ENCODE measurements at regions not wholly inside any gene's neighbourhood (a gene's known extent, or its start where the extent isn't known, plus 50 kb on each side); places are given as distances from the start of the nearest gene placed in this dataset.

DNA sequence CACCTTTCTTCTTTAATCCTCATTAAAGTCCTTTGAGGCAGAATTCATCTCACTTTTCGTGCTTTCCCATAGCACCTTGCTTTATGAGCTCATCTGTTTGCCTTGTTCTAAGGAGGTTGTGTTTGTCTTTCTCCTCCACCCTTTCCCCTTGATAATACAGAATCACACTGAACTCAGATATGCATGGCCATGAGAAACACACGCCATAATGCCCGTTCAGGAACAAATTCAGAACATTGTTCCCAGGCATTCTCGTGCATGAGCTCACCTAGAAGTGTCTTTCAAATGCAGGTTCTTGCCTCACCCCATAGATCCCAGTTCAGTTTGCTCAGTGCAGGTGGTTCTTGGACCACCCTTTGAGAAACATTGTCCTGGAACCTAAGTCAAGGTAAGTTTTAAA, 71.1 kb downstream of the TMEM114 start:
- DNase-seq (ENCODE audit: low spot score): no peak
- intact Hi-C loops (cut with DNase I): no loop called here

DNA sequence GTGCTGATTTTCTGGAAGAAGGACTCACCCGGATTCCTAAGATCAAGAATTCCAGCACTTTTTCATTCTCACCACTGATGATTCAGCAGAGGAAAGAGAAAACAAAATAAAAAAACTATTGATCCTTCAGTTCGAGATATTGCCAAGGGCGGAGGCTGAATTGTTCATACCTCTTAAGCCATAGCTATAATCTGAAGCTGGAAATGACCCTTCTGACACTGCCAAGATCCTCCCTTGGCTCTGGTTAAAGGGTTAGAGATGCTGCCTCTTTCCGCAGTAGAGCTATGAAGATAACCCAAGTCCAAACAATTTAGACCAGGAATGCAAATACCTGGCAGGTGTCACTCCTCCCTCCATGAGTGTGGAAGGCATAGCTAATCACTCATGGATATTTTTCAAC, 73.0 kb downstream of the TMEM114 start:
- DNase-seq (ENCODE audit: low spot score): no peak
- intact Hi-C loops (cut with DNase I): no loop called here

DNA sequence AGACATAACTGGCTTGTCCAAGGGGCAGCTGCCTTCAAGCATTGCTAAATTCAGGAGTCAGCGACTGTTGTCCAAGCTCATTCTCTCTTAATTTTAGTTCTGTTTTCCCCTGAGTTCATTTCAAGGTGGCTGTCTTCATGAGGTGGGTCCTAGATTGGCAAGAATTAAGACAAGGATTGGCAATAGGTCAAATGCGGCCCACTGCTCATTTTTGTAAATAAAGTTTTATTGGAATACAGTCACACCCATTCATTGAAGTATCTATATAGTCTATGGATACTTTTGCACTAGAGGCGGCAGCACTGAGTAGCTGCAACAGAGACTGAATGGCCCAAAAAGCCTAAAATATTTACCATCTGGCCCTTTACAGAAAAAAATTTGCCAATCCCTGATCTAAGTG, 73.8 kb downstream of the TMEM114 start:
- no peak for DNase-seq (ENCODE audit: low spot score)
- intact Hi-C loops (cut with DNase I): no loop called here

DNA sequence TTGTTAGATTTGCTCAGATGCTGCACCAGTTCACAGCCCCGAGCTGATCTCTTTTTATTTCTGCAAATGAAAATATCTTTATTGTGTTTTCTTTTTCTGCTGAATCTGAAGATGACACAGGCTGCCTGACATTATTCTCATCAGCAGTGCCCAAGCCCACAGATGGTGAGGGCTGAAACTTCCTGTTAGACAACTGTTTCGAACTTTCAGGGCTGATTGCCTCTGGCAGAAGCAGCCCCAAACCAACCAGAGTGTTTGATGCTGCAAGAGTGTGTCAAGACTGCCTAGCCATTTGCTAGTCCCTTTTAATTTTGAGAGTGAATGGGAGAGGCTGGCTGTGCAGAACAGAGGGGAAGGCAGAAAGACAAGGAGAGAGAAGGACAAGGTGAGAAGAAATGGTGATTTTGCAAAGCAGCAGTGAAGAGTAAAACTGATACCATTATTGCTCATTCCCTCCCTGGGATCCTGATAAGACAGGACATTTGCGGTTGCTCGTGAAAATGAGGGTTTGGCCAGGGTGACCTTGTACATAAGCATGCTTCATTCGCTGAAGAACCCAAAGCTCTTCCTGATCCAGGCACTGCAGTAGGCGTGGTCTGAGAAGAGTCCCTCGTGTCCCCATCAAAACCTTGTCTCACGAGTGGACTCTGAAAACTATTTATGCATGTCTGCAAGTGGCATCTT, 77.2 kb downstream of the TMEM114 start:
- DNase-seq (ENCODE audit: low spot score): no peak
- intact Hi-C loops (cut with DNase I): no loop called here

DNA sequence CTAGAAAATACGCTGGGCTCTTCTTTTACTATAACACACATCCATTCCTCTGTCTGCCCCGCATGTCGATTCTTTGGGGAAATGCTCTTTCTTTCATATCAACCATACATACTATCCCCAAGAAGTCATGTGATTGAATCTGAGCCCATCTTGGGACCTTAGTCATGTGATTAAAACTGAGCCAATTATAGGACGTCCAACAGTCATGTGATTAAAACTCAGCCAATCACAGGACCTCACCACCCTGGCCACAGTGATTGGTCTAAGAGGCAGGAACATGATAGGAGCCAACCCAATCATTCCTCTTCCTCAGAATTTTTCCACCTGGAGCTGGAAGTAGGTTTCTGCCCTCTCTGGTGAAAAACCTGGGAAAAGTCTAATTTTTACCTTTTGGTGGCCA, 78.8 kb downstream of the TMEM114 start:
- no peak for DNase-seq (ENCODE audit: low spot score)
- intact Hi-C loops (cut with DNase I): no loop called here

DNA sequence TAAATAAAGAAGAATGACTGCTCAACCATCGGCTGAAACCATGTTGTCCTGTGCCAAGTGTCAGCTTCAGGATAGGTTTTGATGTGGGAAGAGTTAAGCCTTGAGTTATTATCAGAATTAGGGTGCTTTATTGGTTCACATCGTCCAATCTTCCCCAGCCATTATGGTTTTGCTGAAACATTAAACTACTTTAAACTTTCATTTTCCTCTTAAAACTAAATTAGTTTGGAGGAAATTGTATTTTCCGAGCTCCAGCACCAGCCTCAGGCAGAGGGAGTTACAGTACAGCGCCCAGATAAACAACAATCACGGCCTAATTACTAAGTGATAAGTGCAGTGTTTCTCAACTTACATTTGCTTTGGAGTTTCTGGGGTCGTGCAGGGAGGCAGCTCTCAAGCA, 80.2 kb downstream of the TMEM114 start:
- no peak for DNase-seq (ENCODE audit: low spot score)
- intact Hi-C loops (cut with DNase I): no loop called here

DNA sequence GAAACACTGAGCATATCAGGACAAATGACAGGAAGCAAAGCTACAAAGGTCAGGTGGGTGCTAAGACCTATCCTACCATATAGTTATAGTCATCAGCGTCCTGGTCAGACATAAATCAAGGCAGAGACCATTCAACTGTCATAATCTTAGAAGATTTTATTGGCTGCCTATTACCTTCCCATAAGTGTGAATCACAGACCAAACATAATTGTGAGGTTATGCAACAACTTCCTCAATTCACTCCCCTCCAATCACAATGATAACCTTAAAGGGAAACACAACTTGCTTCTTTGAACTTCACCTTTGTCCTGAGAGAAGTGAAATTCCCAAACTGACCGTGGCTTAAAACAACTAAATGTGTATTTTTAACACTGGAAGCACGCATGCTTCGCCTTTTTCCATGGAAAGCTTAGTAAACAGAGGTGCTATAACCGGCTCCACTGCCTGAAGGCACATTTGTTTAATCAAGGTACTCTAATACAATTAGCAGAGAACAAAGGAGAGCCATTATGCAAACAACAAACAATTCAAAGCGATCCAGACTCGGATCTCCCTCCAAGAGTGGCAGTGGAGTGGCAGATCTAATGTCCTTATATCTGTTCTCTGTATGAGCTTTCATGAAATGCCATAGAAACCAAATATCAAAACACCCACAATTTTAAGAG, 84.9 kb downstream of the TMEM114 start:
- intact Hi-C loops (cut with DNase I): no loop called here
- DNase-seq (ENCODE audit: low spot score): no peak

DNA sequence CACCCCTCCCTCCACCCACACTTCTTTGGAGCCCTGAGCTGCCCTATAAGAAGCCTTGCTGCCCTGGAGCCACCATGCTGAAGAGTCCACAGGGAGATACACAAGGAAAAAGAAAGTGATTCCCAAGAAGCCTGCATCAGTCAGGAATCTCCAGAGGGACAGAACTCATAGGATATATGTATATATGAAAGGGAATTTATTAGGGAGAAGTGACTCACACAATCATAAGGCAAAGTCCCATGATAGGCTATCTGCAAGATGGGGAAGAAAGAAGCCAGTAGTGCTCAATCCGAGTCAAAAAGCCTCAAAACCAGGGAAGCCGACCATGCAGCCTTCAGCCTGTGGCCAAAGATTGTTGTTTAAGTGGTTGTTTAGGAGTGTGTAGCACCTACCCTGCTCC, 87.9 kb downstream of the TMEM114 start:
- intact Hi-C loops (cut with DNase I): no loop called here
- DNase-seq (ENCODE audit: low spot score): no peak

DNA sequence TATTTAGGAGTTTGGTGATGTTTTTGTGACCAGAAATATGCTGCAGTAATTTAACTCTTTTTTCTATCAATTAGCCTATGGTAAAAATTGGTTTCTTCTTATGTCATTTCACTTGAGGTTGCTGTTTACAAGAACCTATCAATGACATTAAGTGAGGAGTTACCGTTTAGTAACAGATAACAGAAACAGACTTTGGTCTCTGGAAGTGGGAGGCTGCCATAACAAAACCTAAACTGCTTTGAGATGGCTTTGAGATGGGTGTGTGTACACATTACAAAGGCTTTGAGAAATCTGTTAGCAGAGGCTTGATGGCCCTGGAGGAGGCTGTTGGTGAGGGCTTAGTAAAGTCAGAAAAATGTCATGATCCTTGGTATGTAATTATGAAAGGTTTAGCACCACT, 90.0 kb downstream of the TMEM114 start:
- DNase-seq (ENCODE audit: low spot score): no peak
- intact Hi-C loops (cut with DNase I): no loop called here

DNA sequence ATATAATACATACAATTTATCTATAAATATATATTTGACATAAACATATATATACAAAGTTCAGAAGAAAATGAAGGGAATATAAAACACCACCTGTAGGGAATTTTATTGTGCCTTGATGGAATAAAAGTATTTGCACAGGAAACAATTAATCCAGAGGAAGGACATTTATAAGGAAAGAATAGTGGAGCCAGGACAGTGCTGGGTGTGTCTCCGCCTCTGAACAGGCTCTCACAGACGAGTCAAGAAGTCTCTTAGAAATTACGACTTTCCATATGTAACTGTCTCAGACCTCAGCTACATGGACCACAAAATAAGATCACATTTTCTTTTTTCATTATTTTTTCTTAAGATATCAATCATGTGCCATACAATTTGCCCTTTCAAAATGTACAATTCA, 93.9 kb downstream of the TMEM114 start:
- intact Hi-C loops (cut with DNase I): no loop called here

DNA sequence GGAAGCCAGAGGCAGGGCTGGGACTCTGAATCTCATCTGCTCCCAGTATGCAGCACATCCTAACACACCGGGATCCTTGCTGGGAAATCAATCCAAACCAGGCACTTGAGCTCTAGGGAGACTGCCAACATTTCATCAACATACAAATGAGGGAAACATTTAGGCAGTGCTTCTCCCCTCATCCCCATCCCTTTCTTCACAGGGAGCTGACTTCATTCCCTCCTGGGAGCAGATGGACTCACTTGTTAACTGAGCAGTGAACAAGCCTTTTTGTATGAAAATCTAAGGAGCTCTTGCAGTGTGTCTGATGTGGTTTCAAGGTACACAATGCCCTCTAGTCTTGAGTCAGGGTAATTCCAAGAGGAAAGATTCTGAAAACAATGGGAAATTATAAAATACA, 96.3 kb downstream of the TMEM114 start:
- intact Hi-C loops (cut with DNase I): no loop called here
- no peak for DNase-seq (ENCODE audit: low spot score)

More for the DNA sequence above, 93.9 kb downstream of the TMEM114 start:
- no peak for DNase-seq (ENCODE audit: low spot score)

DNA sequence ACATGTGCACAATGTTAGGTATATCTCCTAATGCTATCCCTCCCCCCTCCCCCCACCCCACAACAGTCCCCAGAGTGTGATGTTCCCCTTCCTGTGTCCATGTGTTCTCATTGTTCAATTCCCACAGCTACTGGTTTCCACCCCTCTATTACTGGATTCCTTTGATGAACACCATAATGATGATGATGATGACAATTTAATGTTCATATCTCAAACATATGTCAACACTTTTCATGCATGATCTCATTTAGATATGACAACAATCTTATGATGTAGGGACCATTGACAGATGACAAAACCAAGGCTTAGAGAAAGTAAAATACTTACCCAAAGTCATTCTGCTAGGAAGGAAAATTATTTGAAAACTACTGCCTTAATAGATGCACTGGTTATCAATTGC, 97.6 kb downstream of the TMEM114 start:
- no peak for DNase-seq (ENCODE audit: low spot score)
- intact Hi-C loops (cut with DNase I): no loop called here

DNA sequence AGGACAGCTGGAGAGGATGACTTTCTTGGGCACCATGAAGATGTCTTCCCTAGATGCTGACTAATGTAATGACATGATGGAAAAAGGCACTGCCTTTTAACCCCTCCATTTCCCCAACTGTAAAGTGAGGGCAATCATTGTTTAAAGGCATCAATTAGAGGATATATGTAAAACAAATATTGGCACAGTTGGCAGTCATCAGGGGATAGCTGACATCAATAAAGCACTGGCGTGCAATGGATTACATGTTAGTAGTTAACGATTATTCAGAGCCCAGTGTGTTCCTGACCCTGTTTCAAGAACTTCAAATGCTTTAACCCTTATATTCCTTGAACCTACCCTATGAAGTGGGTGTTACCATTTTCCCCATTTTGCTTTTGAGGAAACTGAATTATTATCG, 100.7 kb downstream of the TMEM114 start:
- intact Hi-C loops (cut with DNase I): no loop called here
- no peak for DNase-seq (ENCODE audit: low spot score)

DNA sequence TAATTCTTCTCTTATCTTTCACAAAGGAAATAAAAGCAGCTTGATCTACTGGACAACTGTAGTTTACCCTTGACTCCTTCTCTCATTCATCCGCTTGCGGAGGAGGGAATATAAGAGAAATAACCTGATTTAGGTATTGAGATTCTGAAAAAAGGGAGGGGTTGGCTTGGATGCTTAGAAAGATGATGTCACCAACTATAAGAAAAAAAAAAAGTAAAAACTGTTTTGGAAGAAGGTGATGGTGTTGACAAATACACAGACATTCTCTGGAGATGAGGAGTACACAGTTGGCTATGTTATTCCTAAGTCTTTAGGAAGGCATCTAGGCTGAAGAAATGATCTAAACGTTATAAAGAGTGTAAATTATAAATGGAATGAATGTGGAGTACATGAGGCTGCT, 103.3 kb downstream of the TMEM114 start:
- intact Hi-C loops (cut with DNase I): no loop called here

DNA sequence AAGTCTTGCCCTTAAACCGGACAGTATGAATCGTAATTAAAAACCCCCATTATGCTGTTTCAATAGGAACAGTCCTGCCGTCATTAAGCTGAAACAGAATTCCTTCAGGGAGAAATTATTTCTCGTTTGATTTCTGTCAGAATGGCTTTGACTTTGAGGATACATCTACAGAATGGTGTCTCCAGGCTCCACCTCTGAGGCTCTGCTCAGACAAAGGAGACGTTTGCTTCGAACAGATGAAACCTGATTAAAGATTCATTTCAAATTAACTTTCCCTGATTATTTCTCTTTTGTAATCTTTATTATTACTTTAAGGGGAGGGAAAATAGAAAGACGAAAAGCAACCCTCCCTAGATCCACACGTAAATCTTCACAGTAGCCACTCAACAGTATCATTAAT, 106.9 kb downstream of the TMEM114 start:
- intact Hi-C loops (cut with DNase I): no loop called here
- DNase-seq (ENCODE audit: low spot score): no peak

More for the DNA sequence above, 103.3 kb downstream of the TMEM114 start:
- DNase-seq (ENCODE audit: low spot score): no peak

DNA sequence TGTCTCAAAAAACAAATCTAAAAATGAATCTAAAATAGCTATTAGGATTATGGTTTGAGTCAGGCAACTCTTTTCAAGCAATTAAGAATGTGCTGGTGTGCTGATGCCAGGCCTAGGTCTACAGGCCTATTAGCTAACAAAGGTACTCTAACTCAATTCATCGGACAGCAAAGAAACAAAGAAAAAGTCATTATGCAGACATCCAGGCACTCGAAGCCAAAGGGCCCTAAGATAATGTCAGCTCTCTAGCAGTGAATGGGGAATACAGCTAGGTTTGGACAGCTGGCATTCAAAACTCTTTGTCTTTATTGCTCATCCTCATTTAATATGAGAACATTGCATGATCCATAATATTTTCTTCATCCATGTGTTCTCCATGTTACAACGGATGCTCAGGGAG, 108.5 kb downstream of the TMEM114 start:
- intact Hi-C loops (cut with DNase I): no loop called here

DNA sequence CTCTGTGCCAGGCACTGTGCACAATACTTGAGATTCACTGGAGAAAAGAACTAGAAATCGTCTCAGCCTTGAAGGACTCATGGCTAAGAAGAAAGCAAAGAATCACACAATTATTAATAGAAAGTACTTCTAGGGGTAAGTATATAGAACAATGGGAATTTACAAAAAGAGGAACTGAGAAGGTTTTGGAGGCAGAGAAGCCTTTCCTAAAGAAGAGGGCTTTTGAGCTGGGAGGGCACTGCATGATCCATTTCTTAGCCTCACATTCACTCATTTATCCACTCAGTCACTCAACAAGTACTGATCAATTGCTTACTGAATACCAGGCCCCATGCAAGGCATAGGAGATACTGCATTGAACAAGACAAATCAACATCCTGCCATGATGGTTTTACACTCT, 113.5 kb downstream of the TMEM114 start:
- no peak for DNase-seq (ENCODE audit: low spot score)
- intact Hi-C loops (cut with DNase I): no loop called here

More for the DNA sequence above, 108.5 kb downstream of the TMEM114 start:
- DNase-seq (ENCODE audit: low spot score): no peak

DNA sequence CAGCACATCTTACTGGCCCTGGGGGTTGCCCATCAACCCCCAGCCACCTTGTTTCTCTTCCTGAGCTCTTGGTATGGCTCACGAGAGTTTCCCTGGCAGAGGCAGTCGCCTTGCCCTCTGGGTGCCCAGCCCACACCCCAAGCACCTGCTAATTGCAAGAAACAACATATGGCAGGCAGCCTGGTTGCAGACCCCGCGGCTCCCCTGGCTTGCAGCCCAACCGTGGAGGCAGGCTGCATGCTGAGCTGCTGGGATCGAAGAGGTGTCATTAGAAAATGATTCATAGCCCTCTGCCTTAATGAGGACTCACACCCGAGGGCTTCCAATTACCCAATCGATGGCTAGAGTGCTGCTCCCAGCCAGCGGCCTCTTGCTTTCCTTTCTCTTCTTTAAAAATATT, 115.7 kb downstream of the TMEM114 start:
- DNase-seq (ENCODE audit: low spot score): no peak
- intact Hi-C loops (cut with DNase I): no loop called here

DNA sequence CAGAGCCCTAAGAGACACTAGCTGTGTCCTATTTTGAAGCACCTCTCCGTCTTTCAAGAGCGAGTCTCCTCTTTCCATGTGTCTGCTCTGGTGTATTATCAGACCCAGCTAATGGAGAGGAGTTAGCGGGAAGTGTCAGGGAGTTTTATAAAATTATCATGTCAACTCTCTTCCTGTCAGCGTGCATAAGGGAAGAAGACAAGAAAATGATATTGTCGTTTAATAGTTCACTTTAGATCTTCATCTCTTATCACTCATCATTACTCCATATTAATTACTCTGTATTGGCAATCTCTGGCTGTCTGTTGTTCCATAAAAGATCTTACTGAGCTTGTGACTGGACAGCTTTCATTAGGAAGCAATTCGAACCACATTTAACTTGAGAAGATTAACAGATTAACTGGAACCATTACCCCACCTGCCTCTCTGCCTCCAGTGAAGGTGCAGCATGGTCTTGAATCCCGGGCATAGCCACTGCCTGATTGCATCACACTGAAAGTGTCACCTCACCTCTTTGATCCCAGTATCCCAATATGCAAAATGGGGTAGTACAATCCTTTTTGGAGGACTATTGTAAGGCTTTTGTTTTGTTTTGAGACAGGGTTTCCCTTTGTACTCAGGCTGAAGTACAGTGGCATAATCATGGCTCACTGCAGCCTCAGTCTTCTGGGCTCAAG, 121.1 kb downstream of the TMEM114 start:
- intact Hi-C loops (cut with DNase I): no loop called here
- DNase-seq (ENCODE audit: low spot score): no peak

DNA sequence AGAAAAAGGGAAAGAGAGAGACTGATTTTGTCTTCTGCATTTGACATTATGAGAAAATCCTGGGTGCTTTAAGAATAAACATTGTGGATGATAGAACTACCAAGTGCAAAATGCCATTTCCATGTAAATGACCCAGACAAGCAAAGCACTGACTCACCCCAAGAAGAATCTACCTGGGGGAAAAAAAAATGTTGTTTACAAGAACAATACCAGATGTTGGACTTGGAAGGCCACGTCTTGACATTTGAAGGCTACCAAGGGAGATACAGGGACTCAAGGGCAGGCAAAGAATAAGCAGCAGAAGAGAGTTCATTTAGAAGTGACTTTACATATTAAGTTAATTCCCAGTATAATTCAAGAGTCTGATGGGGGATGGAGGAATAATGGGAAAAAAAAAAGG, 125.3 kb downstream of the TMEM114 start:
- intact Hi-C loops (cut with DNase I): no loop called here
- DNase-seq (ENCODE audit: low spot score): no peak

DNA sequence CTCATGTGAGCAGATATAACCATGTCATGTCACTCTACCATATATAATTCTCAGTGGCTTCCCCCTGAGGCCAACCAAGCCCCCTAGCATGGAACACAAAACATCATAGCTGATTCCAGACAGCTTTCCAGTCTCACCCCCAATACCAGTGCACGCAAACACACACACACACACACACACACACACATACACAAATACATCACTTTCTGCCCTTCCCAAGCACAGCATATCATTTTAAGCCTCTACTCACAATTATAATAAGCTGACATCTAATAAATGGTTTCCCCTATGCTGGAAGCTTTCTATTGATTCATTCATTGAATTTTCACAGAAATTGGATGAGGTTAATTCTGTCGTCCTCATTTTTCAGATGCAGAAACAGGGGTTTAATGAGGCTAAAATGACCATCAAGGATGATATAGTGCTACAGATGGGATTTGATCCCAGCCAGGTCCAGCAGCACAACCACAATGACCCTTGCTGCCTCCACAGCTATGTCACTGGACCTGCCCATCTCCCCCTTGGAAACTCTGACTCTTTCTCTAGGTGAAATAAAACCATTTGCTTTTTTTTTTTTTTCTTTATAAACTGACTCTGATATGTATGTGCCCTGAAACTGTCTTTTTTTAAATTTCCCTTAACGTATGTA, 131.1 kb downstream of the TMEM114 start:
- intact Hi-C loops (cut with DNase I): no loop called here
- DNase-seq (ENCODE audit: low spot score): no peak
